HEK293 (cell line): ENCODE measurements at regions not wholly inside any gene's neighbourhood (a gene's known extent, or its start where the extent isn't known, plus 50 kb on each side); places are given as distances from the start of the nearest gene placed in this dataset.

Source experiments
- AEBP2 ChIP-seq: fragments of 450-650 bp; formaldehyde crosslinking; IDR thresholded peaks from 2 replicates; pipeline ENCODE4 v1.5.1; 2016; ENCODE audit warnings: missing biosample characterization, missing genetic modification characterization, borderline replicate concordance
- ATF2 ChIP-seq: fragments of 450-650 bp; formaldehyde crosslinking; IDR thresholded peaks from 2 replicates; pipeline ENCODE4 v1.5.1; 2016; ENCODE audit warnings: missing biosample characterization, missing genetic modification characterization, low read depth
- BCL6B ChIP-seq: fragments of 450-650 bp; formaldehyde crosslinking; IDR thresholded peaks from 2 replicates; pipeline ENCODE4 v1.5.1; 2017; ENCODE audit warnings: missing biosample characterization, missing genetic modification characterization
- GLI2 ChIP-seq: fragments of 450-650 bp; formaldehyde crosslinking; IDR thresholded peaks from 2 replicates; pipeline ENCODE4; 2017; ENCODE audit warnings: missing biosample characterization, missing genetic modification characterization, low read depth, borderline replicate concordance
- GLI4 ChIP-seq: fragments of 450-650 bp; formaldehyde crosslinking; IDR thresholded peaks from 2 replicates; pipeline ENCODE4 v1.5.1; 2016; ENCODE audit warnings: missing biosample characterization, missing genetic modification characterization
- RBAK ChIP-seq: fragments of 450-650 bp; formaldehyde crosslinking; IDR thresholded peaks from 2 replicates; pipeline ENCODE4 v1.5.1; 2016; ENCODE audit warnings: missing biosample characterization, missing genetic modification characterization
- REPIN1 ChIP-seq: fragments of 450-650 bp; formaldehyde crosslinking; IDR thresholded peaks from 2 replicates; pipeline ENCODE4 v1.5.1; 2017; ENCODE audit warnings: missing biosample characterization, missing genetic modification characterization, low read depth
- SCRT1 ChIP-seq: fragments of 450-650 bp; formaldehyde crosslinking; IDR thresholded peaks from 2 replicates; pipeline ENCODE4 v1.5.1; 2016; ENCODE audit warnings: missing biosample characterization, missing genetic modification characterization, borderline replicate concordance
- SP2 ChIP-seq: fragments of 450-650 bp; formaldehyde crosslinking; IDR thresholded peaks from 2 replicates; pipeline ENCODE4 v1.5.1; 2016; ENCODE audit warnings: missing biosample characterization, missing genetic modification characterization
- ZBTB1 ChIP-seq: fragments of 450-650 bp; formaldehyde crosslinking; IDR thresholded peaks from 2 replicates; pipeline ENCODE4 v1.5.1; 2016; ENCODE audit warnings: missing biosample characterization, missing genetic modification characterization
- ZBTB10 ChIP-seq: fragments of 450-650 bp; formaldehyde crosslinking; IDR thresholded peaks from 2 replicates; pipeline ENCODE4 v1.5.1; 2016; ENCODE audit warnings: missing biosample characterization, missing genetic modification characterization
- ZBTB21 ChIP-seq: fragments of 450-650 bp; formaldehyde crosslinking; IDR thresholded peaks from 2 replicates; pipeline ENCODE4 v1.5.1; 2017; ENCODE audit warnings: missing biosample characterization, missing genetic modification characterization
- ZBTB26 ChIP-seq: fragments of 450-650 bp; formaldehyde crosslinking; optimal IDR thresholded peaks from 2 replicates; pipeline ENCODE3; 2016; ENCODE audit warnings: missing biosample characterization, mild to moderate bottlenecking, missing genetic modification characterization
- ZBTB44 ChIP-seq: fragments of 450-650 bp; IDR thresholded peaks from 2 replicates; pipeline ENCODE4 v1.5.1; 2018; ENCODE audit warnings: missing biosample characterization, mild to moderate bottlenecking, missing genetic modification characterization
- ZBTB48 ChIP-seq: fragments of 450-650 bp; formaldehyde crosslinking; IDR thresholded peaks from 2 replicates; pipeline ENCODE4 v1.5.1; 2016; ENCODE audit warnings: missing biosample characterization, missing genetic modification characterization
- ZNF146 ChIP-seq: fragments of 450-650 bp; formaldehyde crosslinking; IDR thresholded peaks from 2 replicates; pipeline ENCODE4 v1.5.1; 2016; ENCODE audit warnings: missing biosample characterization, missing genetic modification characterization
- ZNF155 ChIP-seq: fragments of 450-650 bp; formaldehyde crosslinking; IDR thresholded peaks from 2 replicates; pipeline ENCODE4 v1.5.1; 2016; ENCODE audit warnings: missing biosample characterization, missing genetic modification characterization
- ZNF202 ChIP-seq: fragments of 450-650 bp; formaldehyde crosslinking; IDR thresholded peaks from 2 replicates; pipeline ENCODE4 v1.5.1; 2016; ENCODE audit warnings: missing biosample characterization, missing genetic modification characterization, borderline replicate concordance
- ZNF223 ChIP-seq: fragments of 450-650 bp; formaldehyde crosslinking; IDR thresholded peaks from 2 replicates; pipeline ENCODE4 v1.5.1; 2016; ENCODE audit warnings: missing biosample characterization, missing genetic modification characterization
- ZNF292 ChIP-seq: fragments of 450-650 bp; formaldehyde crosslinking; IDR thresholded peaks from 2 replicates; pipeline ENCODE4 v1.5.1; 2016; ENCODE audit warnings: low read depth, missing biosample characterization, missing genetic modification characterization, borderline replicate concordance
- ZNF335 ChIP-seq: fragments of 450-650 bp; formaldehyde crosslinking; conservative IDR thresholded peaks from 2 replicates; pipeline ENCODE4 v1.5.1; 2016; ENCODE audit warnings: missing biosample characterization, missing genetic modification characterization
- ZNF404 ChIP-seq: fragments of 450-650 bp; formaldehyde crosslinking; IDR thresholded peaks from 2 replicates; pipeline ENCODE4 v1.5.1; 2017; ENCODE audit warnings: missing biosample characterization, missing genetic modification characterization
- ZNF48 ChIP-seq: fragments of 450-650 bp; formaldehyde crosslinking; IDR thresholded peaks from 2 replicates; pipeline ENCODE4 v1.5.1; 2016; ENCODE audit warnings: missing biosample characterization, missing genetic modification characterization
- ZNF510 ChIP-seq: fragments of 450-650 bp; formaldehyde crosslinking; IDR thresholded peaks from 2 replicates; pipeline ENCODE4 v1.5.1; 2018; ENCODE audit warnings: mild to moderate bottlenecking, missing genetic modification characterization, missing biosample characterization; ENCODE audit not compliant: insufficient replicate concordance
- ZNF521 ChIP-seq: fragments of 450-650 bp; formaldehyde crosslinking; IDR thresholded peaks from 2 replicates; pipeline ENCODE4 v1.5.1; 2017; ENCODE audit warnings: missing biosample characterization, mild to moderate bottlenecking, missing genetic modification characterization
- ZNF624 ChIP-seq: fragments of 450-650 bp; formaldehyde crosslinking; IDR thresholded peaks from 2 replicates; pipeline ENCODE4 v1.5.1; 2017; ENCODE audit warnings: missing biosample characterization, missing genetic modification characterization
- ZNF626 ChIP-seq: fragments of 450-650 bp; sonication (Bioruptor Pico); formaldehyde crosslinking; IDR thresholded peaks from 2 replicates; pipeline ENCODE4 v1.5.1; 2018; ENCODE audit warnings: missing biosample characterization, missing genetic modification characterization, inconsistent platforms
- ZNF629 ChIP-seq: fragments of 450-650 bp; formaldehyde crosslinking; IDR thresholded peaks from 2 replicates; pipeline ENCODE4 v1.5.1; 2017; ENCODE audit warnings: missing biosample characterization, missing genetic modification characterization
- ZNF707 ChIP-seq: fragments of 450-650 bp; formaldehyde crosslinking; IDR thresholded peaks from 2 replicates; pipeline ENCODE4 v1.5.1; 2016; ENCODE audit warnings: missing biosample characterization, missing genetic modification characterization
- ZNF785 ChIP-seq: fragments of 450-650 bp; formaldehyde crosslinking; IDR thresholded peaks from 2 replicates; pipeline ENCODE4 v1.5.1; 2016; ENCODE audit warnings: missing biosample characterization, missing genetic modification characterization
- ZNF791 ChIP-seq: fragments of 450-650 bp; formaldehyde crosslinking; IDR thresholded peaks from 2 replicates; pipeline ENCODE4 v1.5.1; 2016; ENCODE audit warnings: missing biosample characterization, missing genetic modification characterization
- ZSCAN16 ChIP-seq: fragments of 450-650 bp; formaldehyde crosslinking; IDR thresholded peaks from 2 replicates; pipeline ENCODE4 v1.5.1; 2016; ENCODE audit warnings: missing biosample characterization, missing genetic modification characterization

- TF ChIP-seq ZNF202 (tag by site-specific recombination) (no peak), ZBTB21 (tag by site-specific recombination) (no peak), REPIN1 (tag by site-specific recombination) (no peak), AEBP2 (no peak), SP2 (tag by site-specific recombination) (no peak), ZBTB10 (tag by site-specific recombination) (no peak), RBAK (tag by site-specific recombination) (no peak), ZNF521 (tag by site-specific recombination) (no peak), ZNF223 (no peak), SCRT1 (tag by site-specific recombination) (no peak; the same call in 1 of the 2 replicates), GLI2 (tag by site-specific recombination) (no peak), ZNF510 (tag by site-specific recombination) (peak; percentile 6), ZNF404 (tag by site-specific recombination) (no peak), ZNF707 (tag by site-specific recombination) (no peak), ZBTB26 (tag by site-specific recombination) (no peak), ZNF624 (no peak), ZBTB1 (tag by site-specific recombination) (no peak), ZNF292 (tag by site-specific recombination) (no peak), ZNF626 (tag by site-specific recombination) (no peak), ZNF155 (tag by site-specific recombination) (no peak), ZNF335 (peak; percentile 38), ZNF785 (tag by site-specific recombination) (no peak), ZNF146 (no peak), ZBTB44 (tag by site-specific recombination) (peak; percentile 78), BCL6B (tag by site-specific recombination) (peak; percentile 98), GLI4 (no peak), ZNF48 (tag by site-specific recombination) (no peak), ATF2 (tag by site-specific recombination) (0 out of 2 replicates have a peak, but pooled peaks have one; percentile 58), ZNF629 (tag by site-specific recombination) (peak; percentile 52), ZBTB48 (tag by site-specific recombination) (no peak), ZNF791 (tag by site-specific recombination) (no peak), ZSCAN16 (tag by site-specific recombination) (peak; percentile 91)
Observed at GRCh38 chr12:65593239-65593701, 231.0 kb upstream of the HMGA2 start (continued).
